SK-N-DZ (cell line): ENCODE measurements at regions not wholly inside any gene's neighbourhood (a gene's known extent, or its start where the extent isn't known, plus 50 kb on each side); places are given as distances from the start of the nearest gene placed in this dataset.
"Not testable (repeated sequence)": the region's sequence is repeated elsewhere in the genome, so short reads cannot be mapped to it uniquely, and the experiment has no call there.

Source experiments
- DNase-seq: peaks from one replicate; pipeline ENCODE4 v3.0.0-alpha.2; 2015; ENCODE audit warnings: low spot score

- no peak for DNase-seq
These were observed 285.1 kb upstream of the ARRDC3 start for GRCh38 chr5:91668261-91668660.

- DNase-seq: no peak
These were observed 269.6 kb upstream of the ARRDC3 start for GRCh38 chr5:91652678-91653077.

DNA sequence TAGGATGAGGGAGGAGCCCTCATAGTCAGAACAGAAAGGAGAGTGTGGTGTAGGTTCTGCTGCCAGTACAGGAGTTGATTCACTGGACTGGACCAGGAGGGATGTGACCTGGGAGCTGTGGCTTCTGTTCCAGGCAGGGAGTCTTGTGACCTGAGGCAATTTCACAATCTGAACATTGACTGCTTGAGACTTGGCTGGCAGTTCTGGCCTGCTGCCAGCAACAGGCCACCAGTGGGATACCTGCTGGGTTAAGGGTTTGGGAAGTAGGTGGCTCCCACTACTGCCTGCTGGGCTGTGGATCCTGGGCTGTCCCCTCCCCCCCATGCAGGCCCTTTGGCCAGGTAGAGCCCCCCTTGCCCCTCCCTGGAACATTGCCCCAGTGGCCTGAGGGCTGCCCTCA is 268.6 kb upstream of the ARRDC3 start:
- DNase-seq: no peak

GRCh38 chr5:91645347-91645746 is 262.2 kb upstream of the ARRDC3 start:
- no peak for DNase-seq

DNA sequence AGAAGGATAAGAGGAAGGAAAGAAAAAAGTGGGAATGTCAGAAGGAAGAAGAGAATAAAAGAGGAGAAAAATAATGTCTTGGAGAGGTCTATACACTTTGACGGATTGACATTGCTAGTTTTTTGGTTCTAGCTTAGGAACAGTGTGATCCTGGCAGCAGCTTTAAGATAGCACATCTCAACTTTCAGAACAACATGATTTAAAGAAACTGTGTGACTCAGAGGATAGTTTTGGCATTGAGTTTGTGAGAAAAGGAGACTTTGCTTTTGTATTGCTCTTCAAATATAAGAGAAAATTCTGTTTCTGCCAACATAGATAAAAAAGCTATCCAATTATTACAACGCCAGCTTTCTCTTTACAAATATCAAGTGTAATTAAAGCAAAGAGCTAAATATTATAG is 260.7 kb upstream of the ARRDC3 start:
- DNase-seq: no peak

GRCh38 chr5:91642581-91642980 is 259.5 kb upstream of the ARRDC3 start:
- DNase-seq: no peak

GRCh38 chr5:91641730-91642350 is 258.7 kb upstream of the ARRDC3 start:
- DNase-seq: peak; percentile 48

- DNase-seq: no peak
These were observed 256.6 kb upstream of the ARRDC3 start for GRCh38 chr5:91639744-91640143.

DNA sequence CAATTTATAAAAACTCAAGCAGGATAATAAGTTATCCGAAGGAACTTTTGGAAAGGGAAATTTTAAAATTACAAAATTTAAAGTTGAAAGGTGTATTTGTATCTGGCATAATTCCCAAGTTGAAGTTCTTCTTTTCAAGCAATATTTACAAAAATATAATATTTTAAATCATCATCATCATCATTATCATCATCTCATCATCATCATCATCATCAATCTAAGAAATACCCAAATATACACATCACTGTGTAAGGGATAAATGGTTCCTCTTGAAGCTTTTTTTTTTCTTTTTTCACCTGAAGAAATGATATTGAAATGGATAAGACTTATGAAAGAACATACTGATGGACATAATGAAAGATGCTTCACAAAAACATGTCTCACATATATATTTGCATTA is 254.9 kb upstream of the ARRDC3 start:
- no peak for DNase-seq

DNA sequence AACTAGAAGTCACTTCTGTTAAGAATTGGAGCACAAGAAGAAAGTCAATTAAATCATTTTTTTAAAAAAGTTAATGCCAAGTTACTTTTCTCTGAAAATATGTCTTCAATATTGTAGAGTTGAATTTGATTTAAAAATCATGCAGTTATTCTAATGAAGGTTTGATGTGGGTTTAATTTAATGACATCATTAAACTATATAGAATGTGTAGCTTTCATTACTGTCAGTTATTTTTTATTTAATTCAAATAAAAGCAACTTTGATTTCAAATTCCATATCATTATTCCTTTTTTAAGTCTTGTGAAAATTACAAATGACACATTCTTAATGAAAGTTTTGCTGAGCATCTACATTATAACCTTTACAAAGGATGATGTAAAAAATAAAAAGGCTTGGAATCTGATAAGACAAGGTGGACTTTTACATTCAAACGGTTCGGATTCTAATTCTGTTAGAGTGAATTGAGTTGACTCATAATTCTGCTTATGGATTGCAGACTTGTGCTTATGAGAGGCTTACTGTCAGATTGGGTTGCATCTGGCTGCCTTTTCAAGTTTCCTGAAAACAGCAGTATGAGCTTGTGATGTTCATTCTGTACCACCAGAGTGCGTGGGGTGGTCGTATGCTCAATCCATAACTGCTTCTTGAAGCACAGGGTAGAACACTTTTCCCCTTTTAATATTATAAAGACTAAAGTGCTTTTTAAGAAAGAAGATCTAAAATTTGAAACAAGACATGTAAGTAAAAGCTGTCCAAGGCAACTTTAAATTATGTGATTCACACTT is 253.0 kb upstream of the ARRDC3 start:
- DNase-seq: peak; percentile 16

DNA sequence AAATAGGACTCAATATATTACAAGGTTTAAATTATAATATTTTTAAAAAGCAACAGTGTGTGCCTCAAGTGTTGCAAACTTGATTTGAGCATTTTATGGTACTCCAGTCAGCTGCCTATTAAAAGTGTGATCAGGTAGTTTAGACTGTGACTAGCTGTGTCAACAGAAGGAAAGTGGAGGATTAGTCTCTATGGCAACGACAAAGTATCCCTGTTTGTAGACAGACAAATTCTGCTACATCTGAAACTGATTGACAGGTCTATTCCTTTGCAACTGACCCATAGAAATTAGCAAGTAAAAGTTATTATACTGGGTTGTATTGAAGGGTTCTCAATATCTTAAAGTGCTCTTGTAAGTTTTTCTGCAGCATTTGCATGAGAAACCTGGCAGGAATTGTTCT is 249.8 kb upstream of the ARRDC3 start:
- no peak for DNase-seq

DNA sequence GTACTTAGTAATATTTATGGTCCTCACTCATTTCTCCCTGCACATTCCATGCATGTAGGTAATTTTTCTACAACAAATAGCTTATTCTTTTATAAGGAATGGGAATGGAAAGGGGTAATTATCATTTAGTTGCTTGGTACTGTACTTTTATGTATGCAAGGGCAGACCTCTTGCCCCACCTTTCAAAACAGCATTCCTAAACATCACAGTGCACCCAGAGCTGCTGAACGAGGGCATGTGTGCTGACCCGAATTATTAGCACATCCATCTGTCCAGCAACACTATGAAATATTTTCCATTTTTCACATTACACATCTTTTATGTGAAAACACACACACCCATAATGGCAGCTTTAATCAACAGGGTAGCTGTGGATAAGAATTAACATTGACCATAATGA is 228.6 kb upstream of the ARRDC3 start:
- DNase-seq: no peak

GRCh38 chr5:91607675-91608074 is 224.6 kb upstream of the ARRDC3 start:
- DNase-seq: no peak

GRCh38 chr5:91599863-91600262 is 216.7 kb upstream of the ARRDC3 start:
- no peak for DNase-seq

DNA sequence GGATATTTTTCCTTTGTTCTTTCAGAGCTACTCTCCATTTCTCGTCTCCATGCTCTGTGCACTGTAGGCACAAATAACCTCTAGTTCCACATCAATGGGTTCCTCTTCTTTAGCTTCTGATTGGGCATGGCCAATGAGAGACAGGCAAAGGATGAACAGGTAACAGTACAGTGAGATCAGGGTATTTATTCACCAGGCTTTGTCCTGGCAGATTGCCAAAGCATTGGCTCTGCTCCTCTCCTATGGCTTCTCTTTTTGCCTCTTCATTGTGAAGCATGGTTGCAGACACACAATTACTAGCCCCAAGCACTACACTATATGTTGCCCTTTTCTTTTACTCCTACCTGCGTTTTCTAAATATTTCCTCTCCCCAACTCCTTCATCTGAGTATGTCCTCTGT is 215.1 kb upstream of the ARRDC3 start:
- no peak for DNase-seq

GRCh38 chr5:91595424-91595823 is 212.3 kb upstream of the ARRDC3 start:
- DNase-seq: no peak

- no peak for DNase-seq
These were observed 208.0 kb upstream of the ARRDC3 start for GRCh38 chr5:91591076-91591475.

DNA sequence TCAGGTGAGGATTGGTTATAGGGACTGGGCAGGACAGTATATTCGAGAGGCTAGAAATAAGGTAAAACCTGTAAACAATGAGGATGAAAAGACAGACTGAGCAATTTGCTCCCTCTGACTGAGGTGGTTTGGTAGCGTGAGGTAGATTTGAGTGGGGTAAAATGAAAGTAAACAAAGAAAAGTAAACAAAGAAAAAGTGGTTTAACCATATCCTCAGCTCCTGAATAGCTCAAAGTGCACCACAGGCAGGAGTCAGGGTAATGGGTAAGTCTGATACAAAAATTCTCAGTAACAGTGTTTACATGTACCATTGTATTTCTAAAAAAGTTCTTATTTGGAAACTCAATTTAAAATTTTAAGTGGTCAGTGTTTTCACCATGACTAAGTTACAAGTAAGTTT is 203.1 kb upstream of the ARRDC3 start:
- DNase-seq: no peak

DNA sequence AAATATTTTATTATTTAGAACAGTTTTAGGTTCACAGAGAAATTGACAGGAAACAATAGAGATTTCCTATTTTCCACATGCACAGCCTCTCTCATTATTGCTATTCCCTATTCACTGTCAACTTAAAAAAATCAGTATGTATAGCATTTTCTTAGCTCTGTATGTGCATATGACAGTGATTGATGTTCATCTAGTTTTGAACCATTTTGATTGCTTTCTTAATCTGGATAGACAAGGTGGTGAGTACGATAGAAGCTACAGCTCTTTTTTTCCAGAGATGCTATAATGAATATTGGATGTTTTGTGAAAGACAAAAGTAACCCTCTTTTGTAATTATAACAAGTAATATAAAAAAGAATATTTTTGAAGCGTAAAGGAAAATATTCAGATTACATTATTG is 201.2 kb upstream of the ARRDC3 start:
- DNase-seq: no peak

- DNase-seq: not testable (repeated sequence)
These were observed 182.9 kb upstream of the ARRDC3 start for GRCh38 chr5:91566012-91566411.

- DNase-seq: no peak
These were observed 179.8 kb upstream of the ARRDC3 start for GRCh38 chr5:91562922-91563321.

DNA sequence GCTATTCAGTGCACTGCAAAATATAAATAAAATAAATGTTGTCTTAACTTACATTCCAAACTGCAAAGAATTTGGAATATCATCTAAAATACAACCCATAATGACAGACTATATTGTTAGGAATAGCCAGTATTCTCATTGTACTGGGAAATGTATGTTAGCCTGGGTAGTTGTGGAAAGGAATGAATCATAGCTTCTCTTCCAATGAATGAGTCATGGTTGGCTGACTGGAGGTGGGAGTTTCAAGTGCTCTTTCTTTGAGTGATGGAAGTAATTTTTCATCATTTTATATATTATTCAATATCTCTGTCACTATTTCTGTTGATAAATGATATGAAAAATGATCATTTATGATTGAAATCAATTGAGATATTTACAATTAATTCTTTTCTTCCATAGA is 158.6 kb upstream of the ARRDC3 start:
- DNase-seq: no peak

GRCh38 chr5:91538179-91538578 is 155.1 kb upstream of the ARRDC3 start:
- no peak for DNase-seq

- no peak for DNase-seq
These were observed 152.4 kb upstream of the ARRDC3 start for GRCh38 chr5:91535499-91535898.
